ENCODE measurements at regions not wholly inside any gene's neighbourhood (a gene's known extent, or its start where the extent isn't known, plus 50 kb on each side); places are given as distances from the start of the nearest gene placed in this dataset.

DNA sequence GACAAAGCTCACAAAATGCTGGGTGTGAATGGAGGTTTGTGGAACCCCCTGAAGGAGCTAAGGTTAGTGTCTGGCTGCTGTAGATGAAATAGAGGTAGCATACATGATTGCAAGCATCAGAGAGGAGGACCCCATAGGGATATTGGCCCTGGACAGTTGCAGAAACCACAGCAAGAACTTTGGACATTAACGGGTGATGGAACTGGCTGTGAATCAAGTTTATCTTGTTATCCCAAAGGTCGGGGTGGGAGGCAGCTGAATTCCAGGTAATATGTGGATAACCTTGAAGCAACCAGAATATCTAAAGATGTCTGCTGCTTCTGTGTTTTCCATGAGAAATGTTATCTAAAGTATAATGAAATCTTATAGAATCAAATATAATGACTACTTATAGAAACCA is 447.7 kb downstream of the ZSWIM6 start:
- H3K4me1 ChIP-seq, result peaks cover 0 to 4% (median 0%) of the 10 kb centered on the region in 9 donors
- peaks cover 0 to 25% (median 11%) of the 10 kb centered on the region in 7 donors for H3K27me3 ChIP-seq
- DNase-seq (no peak), ATAC-seq (no peak)
- no peak overlapping the region for H3K27ac ChIP-seq
- no peaks in the 10 kb centered on the region for H3K9me3 ChIP-seq
- intact Hi-C loops (cut with DNase I), result no loop called here
- 69 to 70% methylated on average over 2 of the region's 2 CpGs for WGBS, 2 donors
- H3K36me3 ChIP-seq, result no peaks in the 10 kb centered on the region
- no peak overlapping the region for H3K4me3 ChIP-seq
- TF ChIP-seq, protein P1, sequence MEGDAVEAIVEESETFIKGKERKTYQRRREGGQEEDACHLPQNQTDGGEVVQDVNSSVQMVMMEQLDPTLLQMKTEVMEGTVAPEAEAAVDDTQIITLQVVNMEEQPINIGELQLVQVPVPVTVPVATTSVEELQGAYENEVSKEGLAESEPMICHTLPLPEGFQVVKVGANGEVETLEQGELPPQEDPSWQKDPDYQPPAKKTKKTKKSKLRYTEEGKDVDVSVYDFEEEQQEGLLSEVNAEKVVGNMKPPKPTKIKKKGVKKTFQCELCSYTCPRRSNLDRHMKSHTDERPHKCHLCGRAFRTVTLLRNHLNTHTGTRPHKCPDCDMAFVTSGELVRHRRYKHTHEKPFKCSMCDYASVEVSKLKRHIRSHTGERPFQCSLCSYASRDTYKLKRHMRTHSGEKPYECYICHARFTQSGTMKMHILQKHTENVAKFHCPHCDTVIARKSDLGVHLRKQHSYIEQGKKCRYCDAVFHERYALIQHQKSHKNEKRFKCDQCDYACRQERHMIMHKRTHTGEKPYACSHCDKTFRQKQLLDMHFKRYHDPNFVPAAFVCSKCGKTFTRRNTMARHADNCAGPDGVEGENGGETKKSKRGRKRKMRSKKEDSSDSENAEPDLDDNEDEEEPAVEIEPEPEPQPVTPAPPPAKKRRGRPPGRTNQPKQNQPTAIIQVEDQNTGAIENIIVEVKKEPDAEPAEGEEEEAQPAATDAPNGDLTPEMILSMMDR (IDR thresholded peaks at IDR 0.05), result no peak

DNA sequence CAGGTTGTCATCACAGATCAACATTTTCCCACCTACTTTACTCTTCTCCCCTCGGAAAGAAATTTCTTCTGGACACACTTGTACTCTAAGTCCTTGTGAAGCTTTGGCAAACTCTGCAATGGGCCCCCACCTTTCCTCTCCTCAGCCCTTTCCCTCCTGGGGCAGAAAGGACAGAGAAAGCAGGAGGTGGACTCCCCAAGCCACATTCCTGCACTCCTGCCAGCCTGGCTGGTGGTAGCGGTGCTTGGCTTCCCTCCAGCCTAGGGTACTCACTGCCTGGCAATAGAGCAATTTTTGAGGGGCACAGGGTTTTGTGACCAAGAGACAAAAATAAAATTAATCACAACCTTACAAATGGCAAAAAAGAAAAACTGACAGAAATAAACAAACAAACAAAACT is 451.4 kb downstream of the ZSWIM6 start:
- intact Hi-C loops (cut with DNase I), result no loop called here
- no peak overlapping the region for H3K27ac ChIP-seq
- no peak overlapping the region for H3K4me3 ChIP-seq
- H3K27me3 ChIP-seq, result peaks cover 0 to 18% (median 4%) of the 10 kb centered on the region in 7 donors
- peaks cover 0 to 4% (median 0%) of the 10 kb centered on the region in 9 donors for H3K4me1 ChIP-seq
- no peak for DNase-seq
- TF ChIP-seq, protein P1 (IDR thresholded peaks at IDR 0.05), result no peak
- 34 to 58% methylated on average over 2 of the region's 2 CpGs for WGBS, 2 donors
- ATAC-seq, result no peak
- no peaks in the 10 kb centered on the region for H3K36me3 ChIP-seq
- no peaks in the 10 kb centered on the region for H3K9me3 ChIP-seq

DNA sequence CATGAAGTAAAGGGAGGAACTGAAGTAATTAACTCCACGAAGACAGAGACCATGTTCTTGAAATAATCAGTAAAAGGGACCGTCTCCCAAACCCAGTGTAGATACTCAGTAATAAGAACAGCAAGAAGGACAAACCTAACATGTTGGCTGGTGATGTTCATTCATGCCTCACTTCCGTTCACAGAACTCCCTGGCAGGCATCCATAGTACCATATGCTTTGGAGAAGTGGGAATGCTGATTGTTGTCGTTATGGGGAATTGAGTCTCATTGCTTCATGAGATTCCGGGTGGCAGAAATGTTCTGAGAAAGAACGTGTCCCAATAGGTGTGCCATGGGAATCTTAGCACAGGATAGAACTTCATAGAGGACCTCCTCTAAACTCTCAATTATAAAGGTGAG is 452.3 kb downstream of the ZSWIM6 start:
- H3K36me3 ChIP-seq, result no peaks in the 10 kb centered on the region
- no peak overlapping the region for H3K4me3 ChIP-seq
- DNase-seq, result no peak
- H3K4me1 ChIP-seq, result peaks cover 0 to 4% (median 0%) of the 10 kb centered on the region in 9 donors
- no peak overlapping the region for H3K27ac ChIP-seq
- intact Hi-C loops (cut with DNase I), result no loop called here
- peaks cover 0 to 14% (median 4%) of the 10 kb centered on the region in 7 donors for H3K27me3 ChIP-seq
- WGBS, 2 donors, result 60 to 65% methylated on average over 6 of the region's 6 CpGs
- TF ChIP-seq, protein P1 (IDR thresholded peaks at IDR 0.05), result no peak
- ATAC-seq, result no peak
- H3K9me3 ChIP-seq, result no peaks in the 10 kb centered on the region

DNA sequence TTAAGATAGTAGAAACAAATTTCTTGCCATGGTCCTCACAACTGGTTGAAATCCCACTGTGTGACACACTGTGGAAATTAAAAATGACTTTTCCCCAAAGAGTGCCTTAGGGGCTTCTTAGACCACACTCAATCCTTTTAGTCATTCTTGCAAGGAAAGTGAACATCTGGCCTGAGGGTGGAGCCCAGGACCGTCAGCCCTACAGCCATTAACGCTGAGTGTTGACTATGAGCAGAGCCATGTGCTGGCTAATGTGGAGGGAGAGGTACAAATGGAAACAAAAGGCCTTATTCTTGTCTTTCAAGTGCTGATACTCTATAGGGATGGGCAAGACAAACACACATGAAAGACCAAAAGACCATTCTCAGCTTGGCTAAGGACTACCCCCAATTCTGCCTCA is 456.5 kb downstream of the ZSWIM6 start:
- intact Hi-C loops (cut with DNase I), result no loop called here
- ATAC-seq, result no peak
- WGBS, 2 donors, result 59 to 60% methylated on average over 2 of the region's 2 CpGs

More for the DNA sequence above, 456.5 kb downstream of the ZSWIM6 start:
- Histone ChIP-seq H3K4me1 (no peaks in the 10 kb centered on the region), H3K9me3 (no peaks in the 10 kb centered on the region), H3K36me3 (no peaks in the 10 kb centered on the region), H3K4me3 (no peak overlapping the region), H3K27me3 (peaks cover 0 to 14% (median 0%) of the 10 kb centered on the region in 7 donors), H3K27ac (no peak overlapping the region)
- DNase-seq, result no peak
- TF ChIP-seq, protein P1 (IDR thresholded peaks at IDR 0.05), result no peak
